ENCODE measurements at regions not wholly inside any gene's neighbourhood (a gene's known extent, or its start where the extent isn't known, plus 50 kb on each side); places are given as distances from the start of the nearest gene placed in this dataset.

- Histone ChIP-seq H3K27me3 (ENCODE audit: insufficient read depth, insufficient read length) (no peaks in the 10 kb centered on the region), H3K9me3 (ENCODE audit: insufficient read depth, low read length) (no peaks in the 10 kb centered on the region), H3K36me3 (ENCODE audit: insufficient read depth, insufficient read length, low read length) (no peaks in the 10 kb centered on the region), H3K9ac (ENCODE audit: insufficient read length, low read depth) (no peak overlapping the region), H3K4me3 (ENCODE audit: insufficient read length, low read depth) (no peak overlapping the region), H3K4me1 (ENCODE audit: insufficient read depth, insufficient read length) (no peaks in the 10 kb centered on the region)
- TF ChIP-seq YY1 (IDR thresholded peaks at IDR 0.05; ENCODE audit: insufficient read depth, insufficient read length) (no peak), SUZ12 (IDR thresholded peaks at IDR 0.05; ENCODE audit: extremely low read depth, insufficient read depth, insufficient read length) (no peak), ZNF274 (IDR thresholded peaks at IDR 0.05; ENCODE audit: low read depth, low read length) (no peak)
- no peak for DNase-seq (ENCODE audit: low read depth, low spot score)
Measured at GRCh38 chrY:17398336-17399072, 481.5 kb downstream of the CDY2B start.

- H3K9ac ChIP-seq (ENCODE audit: insufficient read length, low read depth): no peak overlapping the region
- H3K9me3 ChIP-seq (ENCODE audit: insufficient read depth, low read length): no peaks in the 10 kb centered on the region
- DNase-seq (ENCODE audit: low read depth, low spot score): no peak
- TF ChIP-seq SUZ12 (IDR thresholded peaks at IDR 0.05; ENCODE audit: extremely low read depth, insufficient read depth, insufficient read length): no peak
- TF ChIP-seq ZNF274 (IDR thresholded peaks at IDR 0.05; ENCODE audit: low read depth, low read length): no peak
- no peak for TF ChIP-seq YY1 (IDR thresholded peaks at IDR 0.05; ENCODE audit: insufficient read depth, insufficient read length)
- H3K4me1 ChIP-seq (ENCODE audit: insufficient read depth, insufficient read length): no peaks in the 10 kb centered on the region
- no peak overlapping the region for H3K4me3 ChIP-seq (ENCODE audit: insufficient read length, low read depth)
- H3K36me3 ChIP-seq (ENCODE audit: insufficient read depth, insufficient read length, low read length): no peaks in the 10 kb centered on the region
- no peaks in the 10 kb centered on the region for H3K27me3 ChIP-seq (ENCODE audit: insufficient read depth, insufficient read length)
Measured at GRCh38 chrY:17397659-17398058, 482.4 kb downstream of the CDY2B start.

GRCh38 chrY:17381431-17382070 lies 498.5 kb downstream of the CDY2B start:
- H3K9me3 ChIP-seq (ENCODE audit: insufficient read depth, low read length): no peaks in the 10 kb centered on the region
- H3K27me3 ChIP-seq (ENCODE audit: insufficient read depth, insufficient read length): no peaks in the 10 kb centered on the region
- H3K4me3 ChIP-seq (ENCODE audit: insufficient read length, low read depth): no peak overlapping the region
- TF ChIP-seq SUZ12 (IDR thresholded peaks at IDR 0.05; ENCODE audit: extremely low read depth, insufficient read depth, insufficient read length): no peak
- TF ChIP-seq ZNF274 (IDR thresholded peaks at IDR 0.05; ENCODE audit: low read depth, low read length): no peak
- TF ChIP-seq YY1 (IDR thresholded peaks at IDR 0.05; ENCODE audit: insufficient read depth, insufficient read length): no peak
- H3K4me1 ChIP-seq (ENCODE audit: insufficient read depth, insufficient read length): no peaks in the 10 kb centered on the region
- H3K36me3 ChIP-seq (ENCODE audit: insufficient read depth, insufficient read length, low read length): no peaks in the 10 kb centered on the region
- no peak for DNase-seq (ENCODE audit: low read depth, low spot score)
- H3K9ac ChIP-seq (ENCODE audit: insufficient read length, low read depth): no peak overlapping the region

DNA sequence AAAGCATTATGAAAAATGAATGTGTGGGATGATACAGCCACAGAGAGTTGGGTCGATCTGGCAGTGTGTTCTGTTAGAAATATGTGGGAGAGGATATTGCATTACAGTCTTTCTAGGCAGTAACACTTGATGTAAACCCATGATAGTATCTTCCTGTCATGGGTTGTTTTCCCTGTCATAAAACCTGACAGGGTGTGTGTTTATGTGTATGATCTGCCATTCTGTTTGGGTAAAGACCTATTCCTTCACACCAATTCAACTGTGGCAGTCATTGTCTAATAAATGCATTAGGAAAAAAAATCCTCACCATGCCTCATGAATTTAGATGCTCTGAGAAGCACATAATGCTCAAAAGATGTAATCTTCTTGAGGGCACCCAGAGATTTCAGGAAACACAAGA lies 501.7 kb downstream of the CDY2B start:
- H3K4me1 ChIP-seq (ENCODE audit: insufficient read depth, insufficient read length): no peaks in the 10 kb centered on the region
- H3K4me3 ChIP-seq (ENCODE audit: insufficient read length, low read depth): no peak overlapping the region
- H3K36me3 ChIP-seq (ENCODE audit: insufficient read depth, insufficient read length, low read length): no peaks in the 10 kb centered on the region
- H3K9ac ChIP-seq (ENCODE audit: insufficient read length, low read depth): no peak overlapping the region
- DNase-seq (ENCODE audit: low read depth, low spot score): no peak
- no peaks in the 10 kb centered on the region for H3K9me3 ChIP-seq (ENCODE audit: insufficient read depth, low read length)
- H3K27me3 ChIP-seq (ENCODE audit: insufficient read depth, insufficient read length): no peaks in the 10 kb centered on the region
- TF ChIP-seq ZNF274 (IDR thresholded peaks at IDR 0.05; ENCODE audit: low read depth, low read length): no peak
- TF ChIP-seq SUZ12 (IDR thresholded peaks at IDR 0.05; ENCODE audit: extremely low read depth, insufficient read depth, insufficient read length): no peak
- no peak for TF ChIP-seq YY1 (IDR thresholded peaks at IDR 0.05; ENCODE audit: insufficient read depth, insufficient read length)

DNA sequence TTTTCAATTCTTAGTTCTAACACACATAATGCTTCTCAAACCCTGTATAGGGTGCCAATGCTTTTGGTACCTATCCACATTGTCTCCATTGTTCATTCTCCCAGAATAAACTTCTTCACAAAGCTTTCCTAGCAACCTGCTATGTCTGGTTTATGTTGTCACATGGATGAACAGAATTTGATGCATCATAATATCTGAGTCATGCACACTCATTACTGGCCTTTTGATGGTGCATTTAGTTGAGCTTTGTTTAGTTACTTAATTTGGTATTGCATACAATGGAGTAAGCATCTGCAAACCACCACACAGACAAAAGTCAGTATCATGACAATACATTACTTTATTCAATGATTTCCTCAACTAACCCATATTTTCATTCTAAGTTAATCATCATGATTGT lies 511.6 kb downstream of the CDY2B start:
- no peaks in the 10 kb centered on the region for H3K27me3 ChIP-seq (ENCODE audit: insufficient read depth, insufficient read length)
- H3K4me1 ChIP-seq (ENCODE audit: insufficient read depth, insufficient read length): no peaks in the 10 kb centered on the region
- no peak overlapping the region for H3K9ac ChIP-seq (ENCODE audit: insufficient read length, low read depth)
- no peak for DNase-seq (ENCODE audit: low read depth, low spot score)
- no peaks in the 10 kb centered on the region for H3K36me3 ChIP-seq (ENCODE audit: insufficient read depth, insufficient read length, low read length)
- H3K4me3 ChIP-seq (ENCODE audit: insufficient read length, low read depth): no peak overlapping the region
- TF ChIP-seq SUZ12 (IDR thresholded peaks at IDR 0.05; ENCODE audit: extremely low read depth, insufficient read depth, insufficient read length): no peak
- no peak for TF ChIP-seq YY1 (IDR thresholded peaks at IDR 0.05; ENCODE audit: insufficient read depth, insufficient read length)
- TF ChIP-seq ZNF274 (IDR thresholded peaks at IDR 0.05; ENCODE audit: low read depth, low read length): no peak
- H3K9me3 ChIP-seq (ENCODE audit: insufficient read depth, low read length): no peaks in the 10 kb centered on the region

GRCh38 chrY:17366400-17366799 lies 513.6 kb downstream of the CDY2B start:
- H3K36me3 ChIP-seq (ENCODE audit: insufficient read depth, insufficient read length, low read length): no peaks in the 10 kb centered on the region
- H3K9me3 ChIP-seq (ENCODE audit: insufficient read depth, low read length): no peaks in the 10 kb centered on the region
- no peak overlapping the region for H3K9ac ChIP-seq (ENCODE audit: insufficient read length, low read depth)
- no peaks in the 10 kb centered on the region for H3K4me1 ChIP-seq (ENCODE audit: insufficient read depth, insufficient read length)
- no peaks in the 10 kb centered on the region for H3K27me3 ChIP-seq (ENCODE audit: insufficient read depth, insufficient read length)
- DNase-seq (ENCODE audit: low read depth, low spot score): no peak
- TF ChIP-seq SUZ12 (IDR thresholded peaks at IDR 0.05; ENCODE audit: extremely low read depth, insufficient read depth, insufficient read length) (no peak), ZNF274 (IDR thresholded peaks at IDR 0.05; ENCODE audit: low read depth, low read length) (no peak), YY1 (IDR thresholded peaks at IDR 0.05; ENCODE audit: insufficient read depth, insufficient read length) (no peak)
- H3K4me3 ChIP-seq (ENCODE audit: insufficient read length, low read depth): no peak overlapping the region

GRCh38 chrY:17339028-17339427 lies 541.0 kb downstream of the CDY2B start:
- DNase-seq (ENCODE audit: low read depth, low spot score): no peak
- H3K4me3 ChIP-seq (ENCODE audit: insufficient read length, low read depth): no peak overlapping the region
- H3K9me3 ChIP-seq (ENCODE audit: insufficient read depth, low read length): no peaks in the 10 kb centered on the region
- H3K36me3 ChIP-seq (ENCODE audit: insufficient read depth, insufficient read length, low read length): no peaks in the 10 kb centered on the region
- TF ChIP-seq SUZ12 (IDR thresholded peaks at IDR 0.05; ENCODE audit: extremely low read depth, insufficient read depth, insufficient read length) (no peak), ZNF274 (IDR thresholded peaks at IDR 0.05; ENCODE audit: low read depth, low read length) (no peak), YY1 (IDR thresholded peaks at IDR 0.05; ENCODE audit: insufficient read depth, insufficient read length) (no peak)
- H3K9ac ChIP-seq (ENCODE audit: insufficient read length, low read depth): no peak overlapping the region
- no peaks in the 10 kb centered on the region for H3K27me3 ChIP-seq (ENCODE audit: insufficient read depth, insufficient read length)
- H3K4me1 ChIP-seq (ENCODE audit: insufficient read depth, insufficient read length): no peaks in the 10 kb centered on the region

Measured in NT2/D1 (cell line).